CD14-positive monocyte (primary cell): ENCODE measurements at regions not wholly inside any gene's neighbourhood (a gene's known extent, or its start where the extent isn't known, plus 50 kb on each side); places are given as distances from the start of the nearest gene placed in this dataset.
"Not testable (repeated sequence)": the region's sequence is repeated elsewhere in the genome, so short reads cannot be mapped to it uniquely, and the experiment has no call there.

Experiments used
- DNase-seq, 3 donors: peaks; one replicate each; pipeline ENCODE4 v3.0.0-alpha.2; 2011 to 2022
- H2AFZ ChIP-seq: 2 replicates; pipeline ENCODE4 v1.6.0; 2012; ENCODE audit warnings: mild to moderate bottlenecking, low read depth, low read length, inconsistent platforms; ENCODE audit not compliant: insufficient read depth, poor library complexity, severe bottlenecking
- H3K27ac ChIP-seq, 2 donors: 1 replicate in 1 of 2; 2 replicates in 1 of 2; pipeline ENCODE4 v1.5.1; 2012 to 2013; ENCODE audit warnings: low read length in 2 of 2, control low read depth in 1 of 2, inconsistent platforms in 1 of 2, low read depth in 1 of 2, mild to moderate bottlenecking in 1 of 2
- H3K27me3 ChIP-seq, 2 donors: one replicate each; pipeline versions ENCODE4 v1.6.0 to v1.6.1; 2011 to 2013; ENCODE audit warnings: low read length in 2 of 2; ENCODE audit not compliant: control insufficient read depth in 2 of 2, insufficient read depth in 2 of 2
- H3K36me3 ChIP-seq, 2 donors: replicated peaks in 1 of 2; 1 replicate in 1 of 2; 2 replicates in 1 of 2; pipeline versions ENCODE4 v1.5.1 to v1.6.1; 2012 to 2013; ENCODE audit warnings: low read length in 2 of 2, control low read depth in 1 of 2, inconsistent platforms in 1 of 2, mild to moderate bottlenecking in 1 of 2; ENCODE audit not compliant: insufficient read depth in 2 of 2, control insufficient read depth in 1 of 2
- H3K4me1 ChIP-seq, 2 donors: 1 replicate in 1 of 2; 2 replicates in 1 of 2; pipeline versions ENCODE4 v1.5.1 to v1.6.1; 2012 to 2013; ENCODE audit warnings: low read length in 2 of 2, control low read depth in 1 of 2, inconsistent platforms in 1 of 2, mild to moderate bottlenecking in 1 of 2, moderate library complexity in 1 of 2; ENCODE audit not compliant: insufficient read depth in 2 of 2, control insufficient read depth in 1 of 2
- H3K4me2 ChIP-seq: replicated peaks from 2 replicates; pipeline ENCODE3; 2012; ENCODE audit warnings: low read length, moderate library complexity, mild to moderate bottlenecking; ENCODE audit not compliant: poor library complexity, severe bottlenecking; ENCODE audit errors: extremely low read depth
- H3K4me3 ChIP-seq, 3 experiments: fragments of 200-600 bp in 1 of 3; sonication (generic) in 1 of 3; replicated peaks in 1 of 3; 1 replicate in 2 of 3; 2 replicates in 1 of 3; pipeline ENCODE4 v1.5.1; 2011 to 2013; ENCODE audit warnings: low read length in 3 of 3, mild to moderate bottlenecking in 3 of 3, control low read depth in 2 of 3, low read depth in 2 of 3, inconsistent platforms in 1 of 3, moderate library complexity in 1 of 3
- H3K79me2 ChIP-seq: 2 replicates; pipeline ENCODE4 v1.6.0; 2012; ENCODE audit warnings: mild to moderate bottlenecking, control low read depth, inconsistent platforms, low read length, moderate library complexity; ENCODE audit not compliant: insufficient read depth
- H3K9ac ChIP-seq: 2 replicates; pipeline ENCODE4 v1.6.0; 2017; ENCODE audit warnings: low read length, mild to moderate bottlenecking; ENCODE audit not compliant: insufficient read depth, poor library complexity, severe bottlenecking
- H3K9me3 ChIP-seq, 2 donors: replicated peaks in 1 of 2; 1 replicate in 1 of 2; 2 replicates in 1 of 2; pipeline versions ENCODE4 v1.5.1 to v1.6.1; 2012 to 2013; ENCODE audit warnings: low read length in 2 of 2, control low read depth in 1 of 2; ENCODE audit not compliant: control insufficient read depth in 1 of 2, insufficient read depth in 1 of 2
- H4K20me1 ChIP-seq: 2 replicates; pipeline ENCODE4 v1.6.0; 2012; ENCODE audit warnings: mild to moderate bottlenecking, low read length, control low read depth, moderate library complexity; ENCODE audit not compliant: insufficient read depth
- H3K27ac Mint-ChIP-seq, 7 donors: one replicate each; pipeline ENCODE4 v1.8.0; 2020; ENCODE audit warnings: mild to moderate bottlenecking in 7 of 7, mixed read lengths in 7 of 7, moderate library complexity in 6 of 7, inconsistent platforms in 2 of 7
- H3K27me3 Mint-ChIP-seq, 3 donors: one replicate each; pipeline ENCODE4 v1.8.0; 2021 to 2022; ENCODE audit warnings: low read depth in 3 of 3, mild to moderate bottlenecking in 3 of 3, mixed read lengths in 3 of 3, moderate library complexity in 3 of 3, inconsistent platforms in 1 of 3
- H3K36me3 Mint-ChIP-seq, 2 donors: one replicate each; pipeline ENCODE4 v1.8.0; 2020; ENCODE audit warnings: mixed read lengths in 2 of 2, inconsistent platforms in 1 of 2, mild to moderate bottlenecking in 1 of 2
- H3K4me1 Mint-ChIP-seq: one replicate; pipeline ENCODE4 v1.8.0; 2020; ENCODE audit warnings: mild to moderate bottlenecking, mixed read lengths
- H3K4me3 Mint-ChIP-seq, 2 donors: one replicate each; pipeline ENCODE4 v1.8.0; 2020; ENCODE audit warnings: mild to moderate bottlenecking in 2 of 2, mixed read lengths in 2 of 2, moderate library complexity in 1 of 2
- H3K9me3 Mint-ChIP-seq, 7 donors: one replicate each; pipeline ENCODE4 v1.8.0; 2020 to 2022; ENCODE audit warnings: mixed read lengths in 7 of 7, mild to moderate bottlenecking in 6 of 7, moderate library complexity in 6 of 7, inconsistent platforms in 2 of 7
- CTCF ChIP-seq: fragments of 200-600 bp; IDR thresholded peaks from one replicate; pipeline ENCODE4 v1.8.0; 2022; ENCODE audit warnings: antibody characterized with exemption, mild to moderate bottlenecking
- WGBS: methylation state at CpG from one replicate; pipeline ENCODE4 v1.1.5; 2013; ENCODE audit warnings: missing lambda C conversion rate; ENCODE audit not compliant: insufficient coverage; 5-methylcytosine and 5-hydroxymethylcytosine counted together
- intact Hi-C, 2 donors: fragments of 100-400 bp; cut with micrococcal nuclease; formaldehyde crosslinking; loops; one replicate each; pipeline versions ENCODE4 v1.15.0 to v1.15.1; 2023

- TF ChIP-seq CTCF = no peak
- H3K36me3 Mint-ChIP-seq = no peaks in the 10 kb centered on the region
- H3K9me3 Mint-ChIP-seq = peaks cover 0 to 23% (median 7%) of the 10 kb centered on the region in 7 donors
- Histone ChIP-seq H4K20me1 (no peaks in the 10 kb centered on the region), H3K9me3 (peaks cover 8 to 18% of the 10 kb centered on the region in 2 donors), H3K9ac (no peak overlapping the region), H2AFZ (no peak overlapping the region), H3K4me3 (no peak overlapping the region), H3K4me1 (no peaks in the 10 kb centered on the region), H3K27me3 (no peaks in the 10 kb centered on the region), H3K79me2 (no peaks in the 10 kb centered on the region), H3K4me2 (no peak overlapping the region), H3K27ac (no peak overlapping the region), H3K36me3 (no peaks in the 10 kb centered on the region)
- DNase-seq = no peak
- H3K4me1 Mint-ChIP-seq = no peaks in the 10 kb centered on the region
- no CpG with 5 or more reads among the region's 1 CpG for WGBS
- H3K27ac Mint-ChIP-seq = no peak overlapping the region
- intact Hi-C loops = no loop called here
- H3K4me3 Mint-ChIP-seq = no peak overlapping the region
- H3K27me3 Mint-ChIP-seq = no peaks in the 10 kb centered on the region
Measured at GRCh38 chr4:132346016-132346415, 803.1 kb upstream of the PCDH10 start.

GRCh38 chr4:132351606-132352005 lies 797.5 kb upstream of the PCDH10 start:
- H3K4me3 Mint-ChIP-seq, H3K4me2 ChIP-seq, H2AFZ ChIP-seq, H3K4me1 Mint-ChIP-seq, H3K27me3 ChIP-seq, H3K9ac ChIP-seq, H3K36me3 ChIP-seq, intact Hi-C loops, H3K4me1 ChIP-seq, H3K79me2 ChIP-seq, H3K4me3 ChIP-seq, H3K36me3 Mint-ChIP-seq, H3K9me3 ChIP-seq, H3K27ac Mint-ChIP-seq, H3K27me3 Mint-ChIP-seq, H4K20me1 ChIP-seq, DNase-seq, H3K27ac ChIP-seq: not testable (repeated sequence)
- peaks cover 0 to 11% (median 0%) of the 10 kb centered on the region in 7 donors for H3K9me3 Mint-ChIP-seq
- no CpG with 5 or more reads among the region's 3 CpGs for WGBS
